ENCODE measurements at regions not wholly inside any gene's neighbourhood (a gene's known extent, or its start where the extent isn't known, plus 50 kb on each side); places are given as distances from the start of the nearest gene placed in this dataset.

GRCh38 chr1:184197831-184198230 is 146.3 kb downstream of the TSEN15 start:
- H3K27me3 ChIP-seq = no peaks in the 10 kb centered on the region
- TF ChIP-seq EP300 (IDR thresholded peaks at IDR 0.05; ENCODE audit: low read depth) = no peak
- TF ChIP-seq POLR2AphosphoS5 (IDR thresholded peaks at IDR 0.05) = no peak
- no peak for TF ChIP-seq CTCF (IDR thresholded peaks at IDR 0.05)
- no peak for TF ChIP-seq POLR2A (IDR thresholded peaks at IDR 0.05)
- no peak overlapping the region for H3K27ac ChIP-seq
- DNase-seq = no peak
- H3K4me3 ChIP-seq = no peak overlapping the region
- intact Hi-C loops (cut with DNase I; ENCODE audit: low total_unique reads) = no loop called here
- no peaks in the 10 kb centered on the region for H3K9me3 ChIP-seq
- in situ Hi-C loops (cut with MboI; ENCODE audit: low pct_ligation_motif_present in 1 of 4, low pct_unique_long_range_greater_than_20kb in 1 of 4, low sequenced_read_pairs in 3 of 4) = no loop called here
- H3K36me3 ChIP-seq = no peaks in the 10 kb centered on the region
- H3K4me1 ChIP-seq = no peaks in the 10 kb centered on the region
- 88 to 93% methylated on average over 6 to 7 of the region's 7 CpGs for WGBS, 2 donors (ENCODE audit: low coverage in 1 of 2)

GRCh38 chr1:184199036-184199435 is 147.5 kb downstream of the TSEN15 start:
- no peak for DNase-seq
- TF ChIP-seq EP300 (IDR thresholded peaks at IDR 0.05; ENCODE audit: low read depth) (no peak), CTCF (IDR thresholded peaks at IDR 0.05) (no peak), POLR2AphosphoS5 (IDR thresholded peaks at IDR 0.05) (no peak), POLR2A (IDR thresholded peaks at IDR 0.05) (no peak)
- in situ Hi-C loops (cut with MboI; ENCODE audit: low pct_ligation_motif_present in 1 of 4, low pct_unique_long_range_greater_than_20kb in 1 of 4, low sequenced_read_pairs in 3 of 4) = no loop called here
- H3K36me3 ChIP-seq = no peaks in the 10 kb centered on the region
- no peak overlapping the region for H3K27ac ChIP-seq
- H3K27me3 ChIP-seq = no peaks in the 10 kb centered on the region
- H3K9me3 ChIP-seq = no peaks in the 10 kb centered on the region
- H3K4me1 ChIP-seq = no peaks in the 10 kb centered on the region
- intact Hi-C loops (cut with DNase I; ENCODE audit: low total_unique reads) = no loop called here
- WGBS, 2 donors (ENCODE audit: low coverage in 1 of 2) = 86 to 97% methylated on average over 1 of the region's 1 CpG
- H3K4me3 ChIP-seq = no peak overlapping the region

- no peak for TF ChIP-seq POLR2A (IDR thresholded peaks at IDR 0.05)
- no peak for TF ChIP-seq CTCF (IDR thresholded peaks at IDR 0.05)
- TF ChIP-seq POLR2AphosphoS5 (IDR thresholded peaks at IDR 0.05) = no peak
- TF ChIP-seq EP300 (IDR thresholded peaks at IDR 0.05; ENCODE audit: low read depth) = no peak
- Histone ChIP-seq H3K4me1 (no peaks in the 10 kb centered on the region), H3K4me3 (no peak overlapping the region), H3K36me3 (no peaks in the 10 kb centered on the region), H3K9me3 (no peaks in the 10 kb centered on the region), H3K27ac (no peak overlapping the region), H3K27me3 (no peaks in the 10 kb centered on the region)
- no peak for DNase-seq
- intact Hi-C loops (cut with DNase I; ENCODE audit: low total_unique reads) = no loop called here
- in situ Hi-C loops (cut with MboI; ENCODE audit: low pct_ligation_motif_present in 1 of 4, low pct_unique_long_range_greater_than_20kb in 1 of 4, low sequenced_read_pairs in 3 of 4) = loop anchor here in 2 of 4 donors (25.0 kb wide), 2 partner anchors 112 to 463 kb away; no protein-coding TSS in a partner anchor
- 66% methylated on average over 4 of the region's 4 CpGs; no CpG with 5 or more reads in 1 of the 2 donors for WGBS, 2 donors (ENCODE audit: low coverage in 1 of 2)
Measured at GRCh38 chr1:184199438-184200085, 148.0 kb downstream of the TSEN15 start.

GRCh38 chr1:184208622-184209021 is 157.1 kb downstream of the TSEN15 start:
- DNase-seq = no peak
- Histone ChIP-seq H3K4me1 (no peaks in the 10 kb centered on the region), H3K36me3 (no peaks in the 10 kb centered on the region), H3K27me3 (no peaks in the 10 kb centered on the region), H3K27ac (no peak overlapping the region), H3K9me3 (no peaks in the 10 kb centered on the region), H3K4me3 (no peak overlapping the region)
- WGBS, 2 donors (ENCODE audit: low coverage in 1 of 2) = 80 to 89% methylated on average over 1 to 2 of the region's 2 CpGs
- intact Hi-C loops (cut with DNase I; ENCODE audit: low total_unique reads) (no loop called here), in situ Hi-C loops (cut with MboI; ENCODE audit: low pct_ligation_motif_present in 1 of 4, low pct_unique_long_range_greater_than_20kb in 1 of 4, low sequenced_read_pairs in 3 of 4) (loop anchor here in 2 of 4 donors (25.0 kb wide), 2 partner anchors 121 to 454 kb away; no protein-coding TSS in a partner anchor)
- TF ChIP-seq CTCF (IDR thresholded peaks at IDR 0.05) (no peak), EP300 (IDR thresholded peaks at IDR 0.05; ENCODE audit: low read depth) (no peak)
